IMR-90 (cell line): ENCODE measurements at regions not wholly inside any gene's neighbourhood (a gene's known extent, or its start where the extent isn't known, plus 50 kb on each side); places are given as distances from the start of the nearest gene placed in this dataset.

Source experiments
- ATAC-seq: fragments of 200-7000 bp; cut with Tn5 transposase; 2 replicates; pipeline ENCODE4 v1.9.1; 2020; ENCODE audit warnings: low read depth, mild to moderate bottlenecking, moderate library complexity
- BruUV-seq: library from RNA; stranded (reverse); fragments of 400-500 nt; replicated peaks from 2 replicates; lab custom pipeline; 2021; lab: Mats Ljungman, UMichigan
- CTCF ChIA-PET: fragments of 300-600 bp; formaldehyde crosslinking; extraction: SDS; loops from one replicate; lab custom pipeline; 2021; ENCODE audit warnings: antibody characterized with exemption; lab: Yijun Ruan, JAX
- POLR2A ChIA-PET: fragments of 300-600 bp; sonication (Branson Sonifier 250); formaldehyde crosslinking; loops from one replicate; lab custom pipeline; 2022; ENCODE audit warnings: antibody characterized with exemption; ENCODE audit not compliant: unreplicated experiment; lab: Charles Lee
- DNase-seq: peaks from one replicate; pipeline ENCODE4 v3.0.0; 2013
- H2AFZ ChIP-seq: replicated peaks from 2 replicates; pipeline ENCODE3; 2013; ENCODE audit warnings: low read length, mild to moderate bottlenecking; ENCODE audit not compliant: poor library complexity
- H2AK5ac ChIP-seq: 2 replicates; pipeline ENCODE4 v1.6.1; 2013; ENCODE audit warnings: low read depth, low read length, inconsistent platforms
- H2AK9ac ChIP-seq: replicated peaks from 2 replicates; pipeline ENCODE3; 2013; ENCODE audit warnings: mild to moderate bottlenecking, low read depth, low read length, moderate library complexity; ENCODE audit not compliant: poor library complexity
- H2BK120ac ChIP-seq: 2 replicates; pipeline ENCODE4 v1.6.1; 2013; ENCODE audit warnings: low read depth, low read length, inconsistent platforms
- H2BK15ac ChIP-seq: 3 replicates; pipeline ENCODE4 v1.6.1; 2013; ENCODE audit warnings: low read depth, low read length, inconsistent platforms
- H2BK20ac ChIP-seq: 2 replicates; pipeline ENCODE4 v1.6.1; 2013; ENCODE audit warnings: low read depth, mild to moderate bottlenecking, inconsistent platforms, low read length, moderate library complexity
- H2BK5ac ChIP-seq: 2 replicates; pipeline ENCODE4 v1.6.1; 2013; ENCODE audit warnings: mild to moderate bottlenecking, low read depth, low read length, inconsistent platforms; ENCODE audit not compliant: poor library complexity, severe bottlenecking
- H3K14ac ChIP-seq: replicated peaks from 2 replicates; pipeline ENCODE4 v1.6.1; 2013; ENCODE audit warnings: low read depth, low read length, inconsistent platforms
- H3K18ac ChIP-seq: 2 replicates; pipeline ENCODE4 v1.6.1; 2013; ENCODE audit warnings: low read depth, low read length, control low read depth
- H3K23ac ChIP-seq: 2 replicates; pipeline ENCODE4 v1.6.1; 2013; ENCODE audit warnings: low read depth, low read length, inconsistent platforms
- H3K27ac ChIP-seq: 2 replicates; pipeline ENCODE4 v1.5.1; 2013; ENCODE audit warnings: mild to moderate bottlenecking, control low read depth, low read length; ENCODE audit not compliant: insufficient read depth
- H3K27me3 ChIP-seq: 2 replicates; pipeline ENCODE4 v1.6.1; 2013; ENCODE audit warnings: low read length; ENCODE audit not compliant: control insufficient read depth, insufficient read depth
- H3K36me3 ChIP-seq: 2 replicates; pipeline ENCODE4 v1.6.1; 2013; ENCODE audit warnings: low read length, mixed read lengths; ENCODE audit not compliant: control insufficient read depth, insufficient read depth
- H3K4ac ChIP-seq: 2 replicates; pipeline ENCODE4 v1.6.1; 2013; ENCODE audit warnings: low read depth, low read length, inconsistent platforms
- H3K4me1 ChIP-seq: 2 replicates; pipeline ENCODE4 v1.6.1; 2013; ENCODE audit warnings: low read length, mixed read lengths; ENCODE audit not compliant: control insufficient read depth, insufficient read depth
- H3K4me2 ChIP-seq: 2 replicates; pipeline ENCODE4 v1.6.1; 2013; ENCODE audit warnings: low read depth, mild to moderate bottlenecking, control low read depth, low read length, moderate library complexity
- H3K4me3 ChIP-seq: 2 replicates; pipeline ENCODE4 v1.5.1; 2013; ENCODE audit warnings: low read depth, mild to moderate bottlenecking, control low read depth, low read length, moderate library complexity; ENCODE audit not compliant: insufficient read depth
- H3K56ac ChIP-seq: 2 replicates; pipeline ENCODE4 v1.6.1; 2013; ENCODE audit warnings: low read length, inconsistent platforms; ENCODE audit not compliant: insufficient read depth; ENCODE audit errors: extremely low read depth
- H3K79me1 ChIP-seq, 2 experiments: 2 replicates each; pipeline ENCODE4 v1.6.1; 2013; ENCODE audit warnings: low read length in 2 of 2, inconsistent platforms in 1 of 2, low read depth in 1 of 2
- H3K9ac ChIP-seq: 2 replicates; pipeline ENCODE4 v1.6.1; 2013; ENCODE audit warnings: low read depth, low read length, control low read depth
- H3K9me1 ChIP-seq: 2 replicates; pipeline ENCODE4 v1.6.1; 2013; ENCODE audit warnings: low read length, inconsistent platforms; ENCODE audit not compliant: insufficient read depth
- H3K9me3 ChIP-seq: 2 replicates; pipeline ENCODE4 v1.6.1; 2013; ENCODE audit warnings: low read length; ENCODE audit not compliant: control insufficient read depth, insufficient read depth
- H4K20me1 ChIP-seq: 2 replicates; pipeline ENCODE4 v1.6.1; 2013; ENCODE audit warnings: low read length, inconsistent platforms; ENCODE audit not compliant: insufficient read depth
- H4K5ac ChIP-seq: 2 replicates; pipeline ENCODE4 v1.6.1; 2013; ENCODE audit warnings: mild to moderate bottlenecking, low read depth, low read length, control low read depth
- H4K8ac ChIP-seq, 2 experiments: 2 replicates each; pipeline ENCODE4 v1.6.1; 2013; ENCODE audit warnings: low read depth in 2 of 2, low read length in 2 of 2, control low read depth in 1 of 2, inconsistent platforms in 1 of 2
- H4K91ac ChIP-seq: 2 replicates; pipeline ENCODE4 v1.6.1; 2013; ENCODE audit warnings: low read depth, low read length, inconsistent platforms; ENCODE audit not compliant: insufficient read depth
- BHLHE40 ChIP-seq: fragments of 150-350 bp; IDR thresholded peaks from 2 replicates; pipeline ENCODE4 v1.6.1; 2016; ENCODE audit warnings: mild to moderate bottlenecking, low read depth, low read length
- CEBPB ChIP-seq: IDR thresholded peaks from 2 replicates; pipeline ENCODE4 v1.6.1; 2012; ENCODE audit warnings: low read depth, low read length, improper control_type of control experiment
- CHD1 ChIP-seq: IDR thresholded peaks from 2 replicates; pipeline ENCODE4 v1.6.1; 2012; ENCODE audit warnings: low read depth, low read length, improper control_type of control experiment
- FOS ChIP-seq: fragments of 150-350 bp; IDR thresholded peaks from 2 replicates; pipeline ENCODE4 v1.6.1; 2016; ENCODE audit warnings: low read depth, low read length
- MAFK ChIP-seq: IDR thresholded peaks from 2 replicates; pipeline ENCODE4 v1.6.1; 2012; ENCODE audit warnings: low read depth, low read length, improper control_type of control experiment
- MAZ ChIP-seq: IDR thresholded peaks from 2 replicates; pipeline ENCODE4 v1.6.1; 2012; ENCODE audit warnings: low read depth, mild to moderate bottlenecking, low read length, improper control_type of control experiment, moderate library complexity, borderline replicate concordance
- MXI1 ChIP-seq: IDR thresholded peaks from 2 replicates; pipeline ENCODE4 v1.6.1; 2012; ENCODE audit warnings: low read depth, mild to moderate bottlenecking, low read length, moderate library complexity, borderline replicate concordance
- NFE2L2 ChIP-seq: fragments of 150-350 bp; IDR thresholded peaks from 2 replicates; pipeline ENCODE4 v1.6.1; 2016; ENCODE audit warnings: low read depth, mild to moderate bottlenecking, low read length
- POLR2A ChIP-seq: IDR thresholded peaks from 2 replicates; pipeline ENCODE4 v1.6.1; 2012; ENCODE audit warnings: mild to moderate bottlenecking, low read depth, low read length
- RAD21 ChIP-seq: IDR thresholded peaks from 2 replicates; pipeline ENCODE4 v1.6.1; 2012; ENCODE audit warnings: low read length, improper control_type of control experiment
- RCOR1 ChIP-seq: IDR thresholded peaks from 2 replicates; pipeline ENCODE4 v1.6.1; 2012; ENCODE audit warnings: mild to moderate bottlenecking, low read length, improper control_type of control experiment; ENCODE audit not compliant: insufficient replicate concordance
- RFX5 ChIP-seq: IDR thresholded peaks from 2 replicates; pipeline ENCODE4 v1.8.0; 2012; ENCODE audit warnings: low read depth, mild to moderate bottlenecking, low read length, moderate library complexity
- SMC3 ChIP-seq: fragments of 150-350 bp; IDR thresholded peaks from 2 replicates; pipeline ENCODE4 v1.6.1; 2016; ENCODE audit warnings: low read depth, mild to moderate bottlenecking, antibody characterized with exemption, low read length, moderate library complexity
- WGBS, 2 experiments: methylation state at CpG; one replicate each; pipeline versions ENCODE4 v1.1.5 to v1.1.7; 2013; ENCODE audit warnings: missing lambda C conversion rate in 2 of 2; ENCODE audit not compliant: insufficient read length in 1 of 2; ENCODE audit errors: extremely low coverage in 2 of 2; 5-methylcytosine and 5-hydroxymethylcytosine counted together
- dilution Hi-C: fragments of 300-500 bp; cut with HindIII; formaldehyde crosslinking; loops from one replicate; pipeline ENCODE4 v1.14.3; 2018; ENCODE audit warnings: low sequenced_read_pairs; ENCODE audit not compliant: unreplicated experiment
- in situ Hi-C: fragments of 300-500 bp; cut with MboI; formaldehyde crosslinking; loops from 3 replicates; pipeline ENCODE4 v1.14.3; 2019; ENCODE audit warnings: low sequenced_read_pairs, inconsistent platforms, mixed read lengths
- intact Hi-C: fragments of 100-400 bp; cut with micrococcal nuclease; formaldehyde crosslinking; loops from 2 replicates; pipeline ENCODE4 v1.10.0; 2022
- TF ChIP-seq, protein P1 (sequence below): fragments of 150-350 bp; IDR thresholded peaks from 2 replicates; pipeline ENCODE4 v1.6.1; 2017; ENCODE audit warnings: mild to moderate bottlenecking, antibody characterized with exemption, low read length, low read depth
- TF ChIP-seq, protein P2 (sequence below): fragments of 150-350 bp; IDR thresholded peaks from 2 replicates; pipeline ENCODE4 v1.6.1; 2016; ENCODE audit warnings: low read depth, mild to moderate bottlenecking, low read length, moderate library complexity, borderline replicate concordance
- TF ChIP-seq, protein P3 (sequence below): conservative IDR thresholded peaks from 2 replicates; pipeline ENCODE4 v1.5.1; 2012; ENCODE audit warnings: mild to moderate bottlenecking, low read depth, low read length, improper control_type of control experiment

DNA sequence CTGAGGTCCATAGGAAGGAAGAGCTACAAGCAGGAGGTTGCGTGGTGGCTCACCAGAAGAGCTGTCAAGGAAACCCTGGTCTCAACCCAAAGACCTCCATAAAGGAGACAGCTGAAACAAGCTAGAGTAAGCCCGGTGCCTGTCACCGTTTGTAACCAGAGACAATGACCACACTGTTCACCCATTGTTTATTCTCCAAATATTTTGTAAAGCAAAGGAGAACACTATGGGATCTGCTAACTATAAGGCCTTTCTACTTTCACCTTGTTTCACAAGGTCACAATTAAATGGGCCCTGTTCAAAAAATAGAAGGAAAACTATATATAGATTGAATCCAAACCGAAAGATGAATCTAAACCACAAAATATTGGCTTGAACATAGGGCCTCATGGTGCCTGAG lies 128.9 kb upstream of the TPRG1 start:
- Histone ChIP-seq H2AFZ (no peak overlapping the region), H4K20me1 (no peaks in the 10 kb centered on the region), H3K27me3 (no peaks in the 10 kb centered on the region; the same call in 1 of the 2 replicates), H3K4me1 (no peaks in the 10 kb centered on the region), H3K9me3 (no peaks in the 10 kb centered on the region), H3K27ac (no peak overlapping the region), H2BK120ac (no peak overlapping the region), H3K9ac (no peak overlapping the region), H4K91ac (no peak overlapping the region), H3K14ac (no peak overlapping the region), H3K4ac (no peak overlapping the region), H3K9me1 (no peaks in the 10 kb centered on the region), H4K8ac (no peak overlapping the region), H2BK15ac (no peak overlapping the region), H2AK5ac (no peak overlapping the region), H3K4me3 (no peak overlapping the region), H2BK5ac (no peak overlapping the region), H2AK9ac (no peak overlapping the region), H3K79me1 (no peaks in the 10 kb centered on the region), H2BK20ac (no peak overlapping the region), H4K5ac (no peak overlapping the region), H3K36me3 (no peaks in the 10 kb centered on the region), H3K18ac (no peak overlapping the region), H3K4me2 (no peak overlapping the region), H3K56ac (no peak overlapping the region), H3K23ac (no peak overlapping the region)
- CTCF ChIA-PET = interaction anchor here (1.3 to 1.6 kb wide), 2 partner anchors 10 to 356 kb away, joined by 4 to 5 read pairs; no protein-coding TSS in a partner anchor
- intact Hi-C loops = loop anchor here (5.0 kb wide), 2 partner anchors 66 to 1301 kb away; no protein-coding TSS in a partner anchor
- in situ Hi-C loops = no loop called here
- POLR2A ChIA-PET = no interaction called here
- BruUV-seq = no TSS peak
- TF ChIP-seq BHLHE40 (no peak), FOS (no peak), RCOR1 (no peak), MAFK (no peak), CEBPB (no peak), MXI1 (no peak), NFE2L2 (no peak), SMC3 (no peak), POLR2A (no peak), RAD21 (no peak), CHD1 (no peak), RFX5 (no peak), MAZ (no peak)
- TF ChIP-seq, protein P1, sequence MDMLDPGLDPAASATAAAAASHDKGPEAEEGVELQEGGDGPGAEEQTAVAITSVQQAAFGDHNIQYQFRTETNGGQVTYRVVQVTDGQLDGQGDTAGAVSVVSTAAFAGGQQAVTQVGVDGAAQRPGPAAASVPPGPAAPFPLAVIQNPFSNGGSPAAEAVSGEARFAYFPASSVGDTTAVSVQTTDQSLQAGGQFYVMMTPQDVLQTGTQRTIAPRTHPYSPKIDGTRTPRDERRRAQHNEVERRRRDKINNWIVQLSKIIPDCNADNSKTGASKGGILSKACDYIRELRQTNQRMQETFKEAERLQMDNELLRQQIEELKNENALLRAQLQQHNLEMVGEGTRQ = no peak
- TF ChIP-seq, protein P2, sequence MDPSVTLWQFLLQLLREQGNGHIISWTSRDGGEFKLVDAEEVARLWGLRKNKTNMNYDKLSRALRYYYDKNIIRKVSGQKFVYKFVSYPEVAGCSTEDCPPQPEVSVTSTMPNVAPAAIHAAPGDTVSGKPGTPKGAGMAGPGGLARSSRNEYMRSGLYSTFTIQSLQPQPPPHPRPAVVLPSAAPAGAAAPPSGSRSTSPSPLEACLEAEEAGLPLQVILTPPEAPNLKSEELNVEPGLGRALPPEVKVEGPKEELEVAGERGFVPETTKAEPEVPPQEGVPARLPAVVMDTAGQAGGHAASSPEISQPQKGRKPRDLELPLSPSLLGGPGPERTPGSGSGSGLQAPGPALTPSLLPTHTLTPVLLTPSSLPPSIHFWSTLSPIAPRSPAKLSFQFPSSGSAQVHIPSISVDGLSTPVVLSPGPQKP = no peak
- TF ChIP-seq, protein P3, sequence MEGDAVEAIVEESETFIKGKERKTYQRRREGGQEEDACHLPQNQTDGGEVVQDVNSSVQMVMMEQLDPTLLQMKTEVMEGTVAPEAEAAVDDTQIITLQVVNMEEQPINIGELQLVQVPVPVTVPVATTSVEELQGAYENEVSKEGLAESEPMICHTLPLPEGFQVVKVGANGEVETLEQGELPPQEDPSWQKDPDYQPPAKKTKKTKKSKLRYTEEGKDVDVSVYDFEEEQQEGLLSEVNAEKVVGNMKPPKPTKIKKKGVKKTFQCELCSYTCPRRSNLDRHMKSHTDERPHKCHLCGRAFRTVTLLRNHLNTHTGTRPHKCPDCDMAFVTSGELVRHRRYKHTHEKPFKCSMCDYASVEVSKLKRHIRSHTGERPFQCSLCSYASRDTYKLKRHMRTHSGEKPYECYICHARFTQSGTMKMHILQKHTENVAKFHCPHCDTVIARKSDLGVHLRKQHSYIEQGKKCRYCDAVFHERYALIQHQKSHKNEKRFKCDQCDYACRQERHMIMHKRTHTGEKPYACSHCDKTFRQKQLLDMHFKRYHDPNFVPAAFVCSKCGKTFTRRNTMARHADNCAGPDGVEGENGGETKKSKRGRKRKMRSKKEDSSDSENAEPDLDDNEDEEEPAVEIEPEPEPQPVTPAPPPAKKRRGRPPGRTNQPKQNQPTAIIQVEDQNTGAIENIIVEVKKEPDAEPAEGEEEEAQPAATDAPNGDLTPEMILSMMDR = no peak
- WGBS, 2 experiments = no CpG with 5 or more reads among the region's 4 CpGs
- dilution Hi-C loops = no loop called here
- DNase-seq (no peak), ATAC-seq (no peak)
